ENCODE measurements at regions not wholly inside any gene's neighbourhood (a gene's known extent, or its start where the extent isn't known, plus 50 kb on each side); places are given as distances from the start of the nearest gene placed in this dataset.

DNA sequence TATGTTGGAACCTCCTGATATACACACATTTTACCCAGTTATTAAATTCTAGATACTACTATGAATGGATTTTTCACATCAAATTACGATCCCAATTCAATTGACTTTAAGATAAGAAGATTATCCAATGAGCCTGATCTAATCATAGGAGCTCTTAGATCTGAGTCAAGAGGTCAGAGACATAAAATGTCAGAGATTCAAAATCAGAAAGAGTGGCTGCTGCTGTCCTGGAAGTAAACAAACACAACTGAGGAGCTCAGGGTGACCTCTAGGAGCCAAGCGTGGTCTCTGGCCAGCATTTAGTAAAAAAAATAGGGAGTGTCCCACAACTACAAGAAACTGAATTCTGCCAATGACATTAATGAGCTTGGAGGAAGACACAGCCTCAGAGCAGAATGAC is 557.1 kb upstream of the CBLB start:
- TF ChIP-seq POLR2A (IDR thresholded peaks at IDR 0.05) = no peak
- TF ChIP-seq, protein P1, sequence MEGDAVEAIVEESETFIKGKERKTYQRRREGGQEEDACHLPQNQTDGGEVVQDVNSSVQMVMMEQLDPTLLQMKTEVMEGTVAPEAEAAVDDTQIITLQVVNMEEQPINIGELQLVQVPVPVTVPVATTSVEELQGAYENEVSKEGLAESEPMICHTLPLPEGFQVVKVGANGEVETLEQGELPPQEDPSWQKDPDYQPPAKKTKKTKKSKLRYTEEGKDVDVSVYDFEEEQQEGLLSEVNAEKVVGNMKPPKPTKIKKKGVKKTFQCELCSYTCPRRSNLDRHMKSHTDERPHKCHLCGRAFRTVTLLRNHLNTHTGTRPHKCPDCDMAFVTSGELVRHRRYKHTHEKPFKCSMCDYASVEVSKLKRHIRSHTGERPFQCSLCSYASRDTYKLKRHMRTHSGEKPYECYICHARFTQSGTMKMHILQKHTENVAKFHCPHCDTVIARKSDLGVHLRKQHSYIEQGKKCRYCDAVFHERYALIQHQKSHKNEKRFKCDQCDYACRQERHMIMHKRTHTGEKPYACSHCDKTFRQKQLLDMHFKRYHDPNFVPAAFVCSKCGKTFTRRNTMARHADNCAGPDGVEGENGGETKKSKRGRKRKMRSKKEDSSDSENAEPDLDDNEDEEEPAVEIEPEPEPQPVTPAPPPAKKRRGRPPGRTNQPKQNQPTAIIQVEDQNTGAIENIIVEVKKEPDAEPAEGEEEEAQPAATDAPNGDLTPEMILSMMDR (IDR thresholded peaks at IDR 0.05) = no peak
- TF ChIP-seq EP300 (IDR thresholded peaks at IDR 0.05) = no peak
- no peak for TF ChIP-seq POLR2AphosphoS5 (IDR thresholded peaks at IDR 0.05)

Measured in upper lobe of left lung (tissue), 4 donors.